DND-41 (cell line): ENCODE measurements at regions not wholly inside any gene's neighbourhood (a gene's known extent, or its start where the extent isn't known, plus 50 kb on each side); places are given as distances from the start of the nearest gene placed in this dataset.

Experiments
- CTCF ChIP-seq: IDR thresholded peaks from 2 replicates; pipeline ENCODE4 v1.5.1; 2012; ENCODE audit warnings: borderline replicate concordance, low read length, moderate library complexity, mild to moderate bottlenecking; ENCODE audit not compliant: poor library complexity, severe bottlenecking; ENCODE audit errors: extremely low read depth
- EZH2 ChIP-seq: IDR thresholded peaks from 3 replicates; pipeline ENCODE4 v1.6.1; 2012; ENCODE audit warnings: borderline replicate concordance, low read depth, mild to moderate bottlenecking, moderate library complexity, low read length, inconsistent platforms; ENCODE audit not compliant: severe bottlenecking

- no peak for TF ChIP-seq CTCF
- no peak for TF ChIP-seq EZH2
Measured at GRCh38 chr1:60942896-60943638, 139.3 kb upstream of the NFIA start.
